ENCODE measurements at regions not wholly inside any gene's neighbourhood (a gene's known extent, or its start where the extent isn't known, plus 50 kb on each side); places are given as distances from the start of the nearest gene placed in this dataset.

GRCh38 chr15:58252586-58253323, 114.6 kb downstream of the AQP9 start:
- TF ChIP-seq POLR2A (IDR thresholded peaks at IDR 0.05) (no peak), CTCF (IDR thresholded peaks at IDR 0.05) (no peak)

Measured in ovary (tissue), 3 donors.